ENCODE measurements at regions not wholly inside any gene's neighbourhood (a gene's known extent, or its start where the extent isn't known, plus 50 kb on each side); places are given as distances from the start of the nearest gene placed in this dataset.

DNA sequence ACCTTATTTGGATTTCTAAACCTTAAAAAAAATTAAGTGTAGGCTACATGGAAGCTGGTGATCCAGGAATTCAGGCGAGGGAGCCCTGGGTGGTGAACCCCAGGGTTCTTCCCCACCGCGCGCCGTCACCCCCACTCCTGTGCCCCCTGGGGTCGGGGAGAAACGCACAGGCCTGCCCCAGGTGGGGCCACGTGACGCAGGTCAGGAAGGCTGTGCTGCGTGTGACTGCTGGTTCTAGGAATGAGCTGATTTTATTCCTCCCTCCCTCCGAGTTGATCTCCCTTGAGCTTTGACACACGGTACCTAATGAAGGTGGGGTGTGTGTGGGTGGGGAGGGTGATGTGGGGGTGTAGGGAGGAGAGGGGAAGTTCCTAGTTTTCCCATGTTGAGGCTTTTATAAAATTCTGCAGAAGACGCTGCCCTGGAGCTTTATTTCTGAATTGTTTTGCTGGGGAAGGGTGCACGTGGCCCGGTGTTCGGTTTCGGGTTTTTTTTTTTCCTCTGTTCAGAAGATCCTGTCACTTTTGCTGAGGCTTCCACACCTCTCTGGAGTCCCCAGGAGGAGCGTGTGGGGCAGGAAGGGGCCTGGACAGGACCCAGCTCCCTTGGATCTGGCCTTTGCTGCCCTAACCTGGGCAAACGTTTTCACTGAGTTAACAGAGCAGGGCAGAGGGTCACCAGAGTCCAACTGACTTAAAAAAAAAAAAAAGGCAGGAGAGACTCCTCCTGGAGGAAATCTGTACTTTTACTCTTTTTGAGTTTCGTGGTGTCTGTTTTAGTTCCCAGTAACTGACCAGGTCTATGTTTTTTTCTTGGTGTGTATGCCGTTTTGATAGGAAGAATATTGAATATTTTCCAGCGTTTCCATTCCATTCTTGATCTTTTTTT, 55.8 kb upstream of the GSE1 start:
- no peak for TF ChIP-seq CTCF (conservative IDR thresholded peaks at IDR 0.05; ENCODE audit: low read depth, low read length)
- peak overlapping the region; percentile 68 for H3K4me3 ChIP-seq (ENCODE audit: low read length)
- DNase-seq (ENCODE audit: low read depth), result no peak

GRCh38 chr16:85557971-85558657, 55.0 kb upstream of the GSE1 start:
- DNase-seq (ENCODE audit: low read depth), result no peak
- H3K4me3 ChIP-seq (ENCODE audit: low read length), result no peak overlapping the region

GRCh38 chr16:85560932-85561247, 52.2 kb upstream of the GSE1 start:
- TF ChIP-seq CTCF (conservative IDR thresholded peaks at IDR 0.05; ENCODE audit: low read depth, low read length), result no peak

More at GRCh38 chr16:85557971-85558657, 55.0 kb upstream of the GSE1 start:
- TF ChIP-seq CTCF (conservative IDR thresholded peaks at IDR 0.05; ENCODE audit: low read depth, low read length), result no peak

GRCh38 chr16:85561248-85562092, 51.7 kb upstream of the GSE1 start:
- no peak overlapping the region for H3K4me3 ChIP-seq (ENCODE audit: low read length)
- no peak for TF ChIP-seq CTCF (conservative IDR thresholded peaks at IDR 0.05; ENCODE audit: low read depth, low read length)
- DNase-seq (ENCODE audit: low read depth), result no peak

More at GRCh38 chr16:85560932-85561247, 52.2 kb upstream of the GSE1 start:
- H3K4me3 ChIP-seq (ENCODE audit: low read length), result no peak overlapping the region
- DNase-seq (ENCODE audit: low read depth), result no peak

GRCh38 chr16:85562093-85562786, 50.9 kb upstream of the GSE1 start:
- H3K4me3 ChIP-seq (ENCODE audit: low read length), result no peak overlapping the region
- DNase-seq (ENCODE audit: low read depth), result no peak
- no peak for TF ChIP-seq CTCF (conservative IDR thresholded peaks at IDR 0.05; ENCODE audit: low read depth, low read length)

GRCh38 chr16:85563034-85563433, 50.1 kb upstream of the GSE1 start:
- TF ChIP-seq CTCF (conservative IDR thresholded peaks at IDR 0.05; ENCODE audit: low read depth, low read length), result no peak
- no peak overlapping the region for H3K4me3 ChIP-seq (ENCODE audit: low read length)
- no peak for DNase-seq (ENCODE audit: low read depth)
